Left lung (tissue), 4 donors: ENCODE measurements at regions not wholly inside any gene's neighbourhood (a gene's known extent, or its start where the extent isn't known, plus 50 kb on each side); places are given as distances from the start of the nearest gene placed in this dataset.

Source experiments
- ATAC-seq: fragments of 200-7000 bp; cut with Tn5 transposase; one replicate; pipeline ENCODE4 v1.9.1; 2020; ENCODE audit warnings: moderate library complexity
- DNase-seq, 4 donors: peaks; one replicate each; pipeline ENCODE4 v3.0.0-alpha.2; 2013 to 2020
- H3K27ac ChIP-seq, 2 donors: fragments of 200-600 bp; sonication (generic) in 1 of 2; one replicate each; pipeline versions ENCODE4 v1.5.0 to v1.8.0; 2020 to 2021
- H3K27me3 ChIP-seq, 2 donors: fragments of 200-600 bp; sonication (generic) in 1 of 2; one replicate each; pipeline versions ENCODE4 v1.5.0 to v1.8.0; 2020 to 2021
- H3K36me3 ChIP-seq, 2 donors: fragments of 200-600 bp; sonication (generic) in 1 of 2; one replicate each; pipeline versions ENCODE4 v1.5.0 to v1.8.0; 2020 to 2021
- H3K4me1 ChIP-seq, 2 donors: fragments of 200-600 bp; one replicate each; pipeline ENCODE4 v1.8.0; 2021
- H3K4me3 ChIP-seq, 2 donors: fragments of 200-600 bp; sonication (generic) in 1 of 2; one replicate each; pipeline versions ENCODE4 v1.5.0 to v1.8.0; 2020 to 2021; ENCODE audit warnings: mild to moderate bottlenecking in 1 of 2
- H3K9me3 ChIP-seq, 2 donors: fragments of 200-600 bp; sonication (generic) in 1 of 2; one replicate each; pipeline versions ENCODE4 v1.5.0 to v1.8.0; 2020 to 2021
- intact Hi-C, 2 donors: fragments of 100-400 bp; cut with DNase I; formaldehyde crosslinking; loops; one replicate each; pipeline versions ENCODE4 v1.11.2 to v1.14.2; 2022
- TF ChIP-seq, protein P1 (sequence below), 2 donors: fragments of 200-600 bp; sonication (generic) in 1 of 2; IDR thresholded peaks; one replicate each; pipeline versions ENCODE4 v1.5.0 to v1.8.0; 2021; ENCODE audit warnings: antibody characterized with exemption in 2 of 2
- donor health status: DM: no; HTN: yes; CAD: no.
- donor health status: DM: no; HTN: no; CAD: no.

- ATAC-seq = no peak
Observed at GRCh38 chr5:107230367-107230766, 440.4 kb downstream of the EFNA5 start.

GRCh38 chr5:107228226-107228625 is 442.5 kb downstream of the EFNA5 start:
- Histone ChIP-seq H3K4me3 (no peak overlapping the region), H3K36me3 (no peaks in the 10 kb centered on the region), H3K27me3 (no peaks in the 10 kb centered on the region), H3K9me3 (no peaks in the 10 kb centered on the region), H3K27ac (no peak overlapping the region), H3K4me1 (no peaks in the 10 kb centered on the region)
- intact Hi-C loops = no loop called here
- TF ChIP-seq, protein P1, sequence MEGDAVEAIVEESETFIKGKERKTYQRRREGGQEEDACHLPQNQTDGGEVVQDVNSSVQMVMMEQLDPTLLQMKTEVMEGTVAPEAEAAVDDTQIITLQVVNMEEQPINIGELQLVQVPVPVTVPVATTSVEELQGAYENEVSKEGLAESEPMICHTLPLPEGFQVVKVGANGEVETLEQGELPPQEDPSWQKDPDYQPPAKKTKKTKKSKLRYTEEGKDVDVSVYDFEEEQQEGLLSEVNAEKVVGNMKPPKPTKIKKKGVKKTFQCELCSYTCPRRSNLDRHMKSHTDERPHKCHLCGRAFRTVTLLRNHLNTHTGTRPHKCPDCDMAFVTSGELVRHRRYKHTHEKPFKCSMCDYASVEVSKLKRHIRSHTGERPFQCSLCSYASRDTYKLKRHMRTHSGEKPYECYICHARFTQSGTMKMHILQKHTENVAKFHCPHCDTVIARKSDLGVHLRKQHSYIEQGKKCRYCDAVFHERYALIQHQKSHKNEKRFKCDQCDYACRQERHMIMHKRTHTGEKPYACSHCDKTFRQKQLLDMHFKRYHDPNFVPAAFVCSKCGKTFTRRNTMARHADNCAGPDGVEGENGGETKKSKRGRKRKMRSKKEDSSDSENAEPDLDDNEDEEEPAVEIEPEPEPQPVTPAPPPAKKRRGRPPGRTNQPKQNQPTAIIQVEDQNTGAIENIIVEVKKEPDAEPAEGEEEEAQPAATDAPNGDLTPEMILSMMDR (IDR thresholded peaks at IDR 0.05) = no peak
- no peak for ATAC-seq
- DNase-seq = no peak

More at GRCh38 chr5:107230367-107230766, 440.4 kb downstream of the EFNA5 start:
- intact Hi-C loops = no loop called here
- H3K27me3 ChIP-seq = no peaks in the 10 kb centered on the region
- no peaks in the 10 kb centered on the region for H3K4me1 ChIP-seq
- no peaks in the 10 kb centered on the region for H3K9me3 ChIP-seq
- no peaks in the 10 kb centered on the region for H3K36me3 ChIP-seq
- H3K4me3 ChIP-seq = no peak overlapping the region
- TF ChIP-seq, protein P1 (IDR thresholded peaks at IDR 0.05) = no peak
- H3K27ac ChIP-seq = no peak overlapping the region
- no peak for DNase-seq

GRCh38 chr5:107224272-107224671 is 446.5 kb downstream of the EFNA5 start:
- Histone ChIP-seq H3K9me3 (no peaks in the 10 kb centered on the region), H3K27ac (no peak overlapping the region), H3K36me3 (no peaks in the 10 kb centered on the region), H3K4me3 (no peak overlapping the region), H3K4me1 (no peaks in the 10 kb centered on the region), H3K27me3 (no peaks in the 10 kb centered on the region)
- TF ChIP-seq, protein P1 (IDR thresholded peaks at IDR 0.05) = no peak
- ATAC-seq (no peak), DNase-seq (no peak)
- intact Hi-C loops = no loop called here

- no peaks in the 10 kb centered on the region for H3K36me3 ChIP-seq
- H3K9me3 ChIP-seq = no peaks in the 10 kb centered on the region
- intact Hi-C loops = no loop called here
- no peak overlapping the region for H3K4me3 ChIP-seq
- ATAC-seq (no peak), DNase-seq (no peak)
- TF ChIP-seq, protein P1 (IDR thresholded peaks at IDR 0.05) = no peak
- H3K4me1 ChIP-seq = no peaks in the 10 kb centered on the region
- no peak overlapping the region for H3K27ac ChIP-seq
- no peaks in the 10 kb centered on the region for H3K27me3 ChIP-seq
Observed at GRCh38 chr5:107223066-107223465, 447.7 kb downstream of the EFNA5 start.

GRCh38 chr5:107219993-107220392 is 450.7 kb downstream of the EFNA5 start:
- intact Hi-C loops = no loop called here
- Histone ChIP-seq H3K4me1 (no peaks in the 10 kb centered on the region), H3K36me3 (no peaks in the 10 kb centered on the region), H3K9me3 (no peaks in the 10 kb centered on the region), H3K4me3 (no peak overlapping the region), H3K27ac (no peak overlapping the region), H3K27me3 (no peaks in the 10 kb centered on the region)
- ATAC-seq (no peak), DNase-seq (no peak)
- TF ChIP-seq, protein P1 (IDR thresholded peaks at IDR 0.05) = no peak
